Loucy (cell line): ENCODE measurements at regions not wholly inside any gene's neighbourhood (a gene's known extent, or its start where the extent isn't known, plus 50 kb on each side); places are given as distances from the start of the nearest gene placed in this dataset.

ENCODE experiments used
- H2AFZ ChIP-seq: fragments of 200-600 bp; sonication (generic); 2 replicates; pipeline ENCODE4 v1.6.0; 2016; ENCODE audit warnings: antibody characterized with exemption, mild to moderate bottlenecking, low read length, moderate library complexity
- H3F3A ChIP-seq: fragments of 200-600 bp; 2 replicates; pipeline ENCODE4 v1.6.0; 2016; ENCODE audit warnings: antibody characterized with exemption, low read depth, mild to moderate bottlenecking
- H3K27me3 ChIP-seq: fragments of 200-600 bp; sonication (generic); 2 replicates; pipeline ENCODE4 v1.6.1; 2014; ENCODE audit warnings: low read length, mild to moderate bottlenecking; ENCODE audit not compliant: insufficient read depth, poor library complexity, severe bottlenecking
- H3K36me3 ChIP-seq: fragments of 200-600 bp; sonication (generic); 2 replicates; pipeline ENCODE4 v1.6.1; 2016; ENCODE audit warnings: low read length; ENCODE audit not compliant: insufficient read depth
- H3K4me1 ChIP-seq: fragments of 200-600 bp; sonication (generic); 2 replicates; pipeline ENCODE4 v1.5.1; 2014; ENCODE audit warnings: low read length, mild to moderate bottlenecking; ENCODE audit not compliant: insufficient read depth, poor library complexity, severe bottlenecking
- H3K4me2 ChIP-seq: fragments of 200-600 bp; sonication (generic); 2 replicates; pipeline ENCODE4 v1.6.0; 2014; ENCODE audit warnings: antibody characterized with exemption, low read length, low read depth, mild to moderate bottlenecking; ENCODE audit not compliant: poor library complexity, severe bottlenecking
- H3K4me3 ChIP-seq: fragments of 200-600 bp; sonication (generic); 2 replicates; pipeline ENCODE4 v1.5.1; 2014; ENCODE audit warnings: low read length, mild to moderate bottlenecking, mixed read lengths; ENCODE audit not compliant: poor library complexity, severe bottlenecking
- H3K79me2 ChIP-seq: fragments of 200-600 bp; sonication (generic); 2 replicates; pipeline ENCODE4 v1.6.1; 2014; ENCODE audit warnings: low read length; ENCODE audit not compliant: insufficient read depth
- H3K9ac ChIP-seq: fragments of 200-600 bp; sonication (generic); 2 replicates; pipeline ENCODE4 v1.6.0; 2014; ENCODE audit warnings: mild to moderate bottlenecking, low read depth, low read length, moderate library complexity; ENCODE audit not compliant: poor library complexity, severe bottlenecking
- H3K9me2 ChIP-seq: fragments of 200-600 bp; sonication (generic); replicated peaks from 2 replicates; pipeline ENCODE4 v1.6.1; 2016; ENCODE audit warnings: low read depth, low read length, mixed read lengths
- H3K9me3 ChIP-seq: fragments of 200-600 bp; sonication (generic); 2 replicates; pipeline ENCODE4 v1.6.1; 2014; ENCODE audit warnings: mild to moderate bottlenecking, antibody characterized with exemption, low read length, low read depth; ENCODE audit not compliant: insufficient read depth
- H4K20me1 ChIP-seq: fragments of 200-600 bp; sonication (generic); 2 replicates; pipeline ENCODE4 v1.6.0; 2014; ENCODE audit warnings: antibody characterized with exemption, low read length, mild to moderate bottlenecking; ENCODE audit not compliant: insufficient read depth, poor library complexity, severe bottlenecking
- EZH2phosphoT487 ChIP-seq: fragments of 200-600 bp; IDR thresholded peaks from 2 replicates; pipeline ENCODE4 v1.6.1; 2018; ENCODE audit warnings: antibody characterized with exemption, mild to moderate bottlenecking, moderate library complexity, borderline replicate concordance
- TF ChIP-seq, protein P1 (sequence below): fragments of 200-600 bp; sonication (generic); conservative IDR thresholded peaks from 2 replicates; pipeline ENCODE4 v1.5.1; 2014; ENCODE audit warnings: mild to moderate bottlenecking, antibody characterized with exemption, low read length

- Histone ChIP-seq H3K36me3 (no peaks in the 10 kb centered on the region), H3K4me3 (no peak overlapping the region), H3K9me2 (no peaks in the 10 kb centered on the region), H3K79me2 (no peaks in the 10 kb centered on the region), H3K9me3 (no peaks in the 10 kb centered on the region), H3K4me2 (no peak overlapping the region), H4K20me1 (no peaks in the 10 kb centered on the region), H3K4me1 (no peaks in the 10 kb centered on the region), H3F3A (no peaks in the 10 kb centered on the region), H3K27me3 (no peaks in the 10 kb centered on the region), H2AFZ (no peak overlapping the region), H3K9ac (no peak overlapping the region)
- no peak for TF ChIP-seq EZH2phosphoT487
- TF ChIP-seq, protein P1, sequence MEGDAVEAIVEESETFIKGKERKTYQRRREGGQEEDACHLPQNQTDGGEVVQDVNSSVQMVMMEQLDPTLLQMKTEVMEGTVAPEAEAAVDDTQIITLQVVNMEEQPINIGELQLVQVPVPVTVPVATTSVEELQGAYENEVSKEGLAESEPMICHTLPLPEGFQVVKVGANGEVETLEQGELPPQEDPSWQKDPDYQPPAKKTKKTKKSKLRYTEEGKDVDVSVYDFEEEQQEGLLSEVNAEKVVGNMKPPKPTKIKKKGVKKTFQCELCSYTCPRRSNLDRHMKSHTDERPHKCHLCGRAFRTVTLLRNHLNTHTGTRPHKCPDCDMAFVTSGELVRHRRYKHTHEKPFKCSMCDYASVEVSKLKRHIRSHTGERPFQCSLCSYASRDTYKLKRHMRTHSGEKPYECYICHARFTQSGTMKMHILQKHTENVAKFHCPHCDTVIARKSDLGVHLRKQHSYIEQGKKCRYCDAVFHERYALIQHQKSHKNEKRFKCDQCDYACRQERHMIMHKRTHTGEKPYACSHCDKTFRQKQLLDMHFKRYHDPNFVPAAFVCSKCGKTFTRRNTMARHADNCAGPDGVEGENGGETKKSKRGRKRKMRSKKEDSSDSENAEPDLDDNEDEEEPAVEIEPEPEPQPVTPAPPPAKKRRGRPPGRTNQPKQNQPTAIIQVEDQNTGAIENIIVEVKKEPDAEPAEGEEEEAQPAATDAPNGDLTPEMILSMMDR = no peak
Measured at GRCh38 chr3:103796068-103796467, 1361.3 kb downstream of the ZPLD1 start.

DNA sequence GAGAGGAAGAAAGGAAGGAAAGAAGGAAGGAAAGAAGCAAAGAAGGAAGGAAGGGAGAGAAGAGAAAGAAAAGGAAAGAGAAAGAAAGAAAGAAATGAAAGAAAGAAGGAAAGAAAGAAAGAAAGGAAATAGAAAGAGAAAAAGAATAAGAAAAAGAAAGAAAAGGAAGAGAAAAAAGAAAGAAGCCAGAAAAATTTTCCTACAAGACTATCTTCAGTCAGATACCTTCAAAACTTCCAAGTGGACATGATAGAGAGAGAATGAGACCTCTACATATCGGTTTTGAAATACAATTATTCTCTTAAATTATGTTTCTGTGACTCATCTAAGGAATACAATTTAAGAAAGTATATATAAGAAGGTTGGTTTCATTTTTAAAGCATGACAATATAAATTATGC lies 1369.0 kb downstream of the ZPLD1 start:
- no peak overlapping the region for H3K9ac ChIP-seq
- H3K9me2 ChIP-seq = no peaks in the 10 kb centered on the region
- no peaks in the 10 kb centered on the region for H4K20me1 ChIP-seq
- no peaks in the 10 kb centered on the region for H3K4me1 ChIP-seq
- no peak overlapping the region for H3K4me2 ChIP-seq
- no peaks in the 10 kb centered on the region for H3K9me3 ChIP-seq
- no peaks in the 10 kb centered on the region for H3F3A ChIP-seq
- no peaks in the 10 kb centered on the region for H3K27me3 ChIP-seq
- H2AFZ ChIP-seq = no peak overlapping the region
- H3K36me3 ChIP-seq = no peaks in the 10 kb centered on the region
- no peaks in the 10 kb centered on the region for H3K79me2 ChIP-seq
- TF ChIP-seq EZH2phosphoT487 = no peak
- TF ChIP-seq, protein P1 = no peak
- H3K4me3 ChIP-seq = no peak overlapping the region

DNA sequence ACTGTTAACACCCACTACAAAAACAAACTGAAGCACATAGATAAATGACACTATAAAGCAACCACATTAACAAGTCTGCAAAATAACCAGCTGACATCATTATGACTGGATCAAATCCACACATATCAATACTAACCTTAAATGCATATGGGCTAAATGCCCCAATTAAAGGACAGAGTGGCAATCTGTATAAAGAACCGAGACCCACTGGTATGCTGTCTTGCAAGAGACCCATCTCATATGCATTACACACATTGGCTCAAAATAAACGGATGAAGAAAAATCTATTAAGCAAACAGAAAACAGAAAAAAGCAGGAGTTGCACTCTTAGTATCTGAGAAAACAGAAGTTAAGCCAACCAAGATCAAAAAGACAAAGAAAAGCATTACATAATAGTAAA lies 1375.4 kb downstream of the ZPLD1 start:
- Histone ChIP-seq H3F3A (no peaks in the 10 kb centered on the region), H2AFZ (no peak overlapping the region), H3K27me3 (no peaks in the 10 kb centered on the region), H3K4me2 (no peak overlapping the region), H3K4me3 (no peak overlapping the region), H3K4me1 (no peaks in the 10 kb centered on the region), H3K9ac (no peak overlapping the region), H4K20me1 (no peaks in the 10 kb centered on the region), H3K9me2 (no peaks in the 10 kb centered on the region), H3K36me3 (no peaks in the 10 kb centered on the region), H3K79me2 (no peaks in the 10 kb centered on the region), H3K9me3 (no peaks in the 10 kb centered on the region)
- TF ChIP-seq, protein P1 = no peak
- no peak for TF ChIP-seq EZH2phosphoT487
